HAP-1 (cell line): ENCODE measurements at regions not wholly inside any gene's neighbourhood (a gene's known extent, or its start where the extent isn't known, plus 50 kb on each side); places are given as distances from the start of the nearest gene placed in this dataset.
"Not testable (repeated sequence)": the region's sequence is repeated elsewhere in the genome, so short reads cannot be mapped to it uniquely, and the experiment has no call there.

ENCODE experiments used
- DNase-seq, 2 experiments: peaks; one replicate each; pipeline ENCODE4 v3.0.0-alpha.2; 2016 to 2020; ENCODE audit warnings: low spot score in 2 of 2
- H3K27me3 ChIP-seq: fragments of 250-450 bp; sonication (Bioruptor Pico); 2 replicates; pipeline ENCODE4 v1.5.1; 2020; ENCODE audit warnings: low read depth, mild to moderate bottlenecking, moderate library complexity
- H3K36me3 ChIP-seq: fragments of 250-450 bp; sonication (Bioruptor Pico); replicated peaks from 2 replicates; pipeline ENCODE4 v1.5.1; 2020; ENCODE audit warnings: mild to moderate bottlenecking
- H3K4me1 ChIP-seq: fragments of 250-450 bp; sonication (Bioruptor Pico); 2 replicates; pipeline ENCODE4 v1.5.1; 2020; ENCODE audit warnings: mild to moderate bottlenecking
- H3K4me3 ChIP-seq: fragments of 250-450 bp; sonication (Bioruptor Pico); 2 replicates; pipeline ENCODE4 v1.5.1; 2020; ENCODE audit warnings: mild to moderate bottlenecking, moderate library complexity
- H3K9me3 ChIP-seq: fragments of 250-450 bp; sonication (Bioruptor Pico); 2 replicates; pipeline ENCODE4 v1.5.1; 2020; ENCODE audit warnings: mild to moderate bottlenecking, moderate library complexity
- in situ Hi-C: fragments of 300-500 bp; cut with MboI; formaldehyde crosslinking; loops from 3 replicates; pipeline ENCODE4 v1.14.3; 2020; ENCODE audit warnings: low sequenced_read_pairs, inconsistent platforms, mixed read lengths

DNA sequence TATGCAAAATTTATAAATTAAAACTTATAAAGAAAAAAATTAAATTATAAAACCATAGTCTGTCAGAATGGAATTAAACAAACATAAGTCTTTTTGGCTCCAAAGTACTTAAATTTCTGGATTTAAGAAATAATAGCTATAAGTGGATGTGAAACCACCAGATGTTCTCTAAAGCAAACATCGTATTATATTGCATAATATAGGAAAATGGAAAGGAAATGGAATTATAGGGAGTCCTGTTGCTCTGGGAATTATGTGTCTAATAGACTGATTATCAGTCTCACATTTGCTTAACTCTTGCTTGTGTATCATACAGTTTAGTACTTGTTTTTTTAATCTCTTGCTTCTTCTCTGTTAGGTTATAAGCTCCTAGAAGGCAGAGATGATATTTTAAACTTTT is 819.2 kb downstream of the RAPGEF2 start:
- H3K27me3 ChIP-seq, result no peaks in the 10 kb centered on the region
- no peaks in the 10 kb centered on the region for H3K4me1 ChIP-seq
- no peak for DNase-seq
- no peaks in the 10 kb centered on the region for H3K9me3 ChIP-seq
- no peaks in the 10 kb centered on the region for H3K36me3 ChIP-seq
- in situ Hi-C loops, result no loop called here
- H3K4me3 ChIP-seq, result no peak overlapping the region

DNA sequence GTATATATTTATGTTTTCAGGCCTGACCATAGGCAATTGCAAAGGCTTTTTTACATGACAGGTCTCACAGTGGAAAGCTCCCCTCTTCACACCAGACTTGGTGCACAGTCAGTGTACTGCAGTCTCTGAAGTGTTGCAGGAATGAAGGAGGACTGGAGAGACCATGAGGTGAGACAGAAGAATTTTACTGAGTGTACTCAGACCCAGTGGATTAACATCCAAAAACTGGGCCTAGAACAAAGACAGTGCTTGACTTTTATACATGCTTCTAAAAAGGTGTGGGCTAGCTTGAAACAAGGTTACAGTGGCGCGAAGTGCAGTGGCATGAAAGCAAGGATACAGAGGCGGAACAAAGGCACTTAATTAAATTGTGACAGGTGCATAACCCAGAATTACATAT is 822.9 kb downstream of the RAPGEF2 start:
- Histone ChIP-seq H3K27me3 (no peaks in the 10 kb centered on the region), H3K4me1 (no peaks in the 10 kb centered on the region), H3K9me3 (no peaks in the 10 kb centered on the region), H3K4me3 (no peak overlapping the region), H3K36me3 (no peaks in the 10 kb centered on the region)
- in situ Hi-C loops, result no loop called here
- DNase-seq, result no peak

DNA sequence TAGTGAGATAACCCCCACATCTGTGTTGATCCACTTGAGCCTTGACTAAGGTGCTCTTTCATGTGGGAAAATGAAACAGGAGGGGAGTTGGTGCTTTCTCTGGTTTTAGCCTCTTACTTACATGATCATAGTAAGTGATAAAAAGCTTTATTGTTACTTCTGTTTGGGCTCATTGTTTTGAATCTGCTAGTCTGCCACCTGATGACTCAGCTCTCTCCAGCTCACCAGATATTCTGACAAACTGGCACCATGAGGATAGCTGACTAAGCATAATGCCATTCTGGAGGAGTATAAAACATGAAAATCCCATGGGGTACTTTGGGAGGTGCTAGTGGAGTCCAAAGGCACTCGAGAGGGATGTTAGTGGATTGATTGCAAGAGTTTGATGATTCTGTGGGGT is 824.0 kb downstream of the RAPGEF2 start:
- in situ Hi-C loops, result no loop called here
- DNase-seq, result no peak
- Histone ChIP-seq H3K27me3 (no peaks in the 10 kb centered on the region), H3K36me3 (no peaks in the 10 kb centered on the region), H3K4me1 (no peaks in the 10 kb centered on the region), H3K4me3 (no peak overlapping the region), H3K9me3 (no peaks in the 10 kb centered on the region)

DNA sequence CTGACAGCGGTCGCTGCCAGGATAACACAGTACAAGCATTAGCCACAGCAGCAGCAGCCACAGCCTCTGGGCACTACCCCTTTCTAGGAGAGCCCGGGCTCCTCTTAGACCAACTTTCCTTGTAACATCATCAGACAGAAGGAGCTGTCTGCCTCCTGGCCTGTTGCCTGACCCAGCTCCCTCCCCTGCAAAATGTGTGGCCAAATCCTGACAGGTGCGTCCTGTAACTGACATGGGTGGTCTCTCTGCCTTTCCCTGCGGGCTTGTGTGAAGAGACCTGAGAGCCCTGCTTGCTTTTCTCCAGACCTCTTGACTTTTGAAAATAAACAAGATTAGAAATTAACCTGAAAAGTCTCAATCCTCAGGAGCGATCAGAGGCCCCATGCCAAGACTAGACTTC is 824.9 kb downstream of the RAPGEF2 start:
- Histone ChIP-seq H3K9me3 (no peaks in the 10 kb centered on the region), H3K4me3 (no peak overlapping the region), H3K27me3 (no peaks in the 10 kb centered on the region), H3K4me1 (no peaks in the 10 kb centered on the region), H3K36me3 (no peaks in the 10 kb centered on the region)
- in situ Hi-C loops, result no loop called here
- no peak for DNase-seq

DNA sequence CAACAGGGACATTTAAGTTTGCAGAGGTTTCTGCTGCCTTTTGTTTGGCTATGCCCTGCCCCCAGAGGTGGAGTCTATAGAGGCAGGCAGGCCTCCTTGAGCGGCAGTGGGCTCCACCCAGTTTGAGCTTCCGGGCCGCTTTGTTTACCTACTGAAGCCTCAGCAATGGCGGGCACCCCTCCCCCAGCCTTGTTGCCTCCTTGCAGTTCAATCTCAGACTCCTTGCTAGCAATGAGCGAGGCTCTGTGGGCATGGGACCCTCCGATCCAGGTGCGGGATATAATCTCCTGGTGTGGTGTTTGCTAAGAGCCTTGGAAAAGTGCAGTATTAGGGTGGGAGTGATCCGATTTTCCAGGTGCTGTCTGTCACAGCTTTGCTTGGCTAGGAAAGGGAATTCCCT is 831.7 kb downstream of the RAPGEF2 start:
- H3K36me3 ChIP-seq, H3K4me1 ChIP-seq, DNase-seq, H3K4me3 ChIP-seq, H3K27me3 ChIP-seq, H3K9me3 ChIP-seq, in situ Hi-C loops: not testable (repeated sequence)

DNA sequence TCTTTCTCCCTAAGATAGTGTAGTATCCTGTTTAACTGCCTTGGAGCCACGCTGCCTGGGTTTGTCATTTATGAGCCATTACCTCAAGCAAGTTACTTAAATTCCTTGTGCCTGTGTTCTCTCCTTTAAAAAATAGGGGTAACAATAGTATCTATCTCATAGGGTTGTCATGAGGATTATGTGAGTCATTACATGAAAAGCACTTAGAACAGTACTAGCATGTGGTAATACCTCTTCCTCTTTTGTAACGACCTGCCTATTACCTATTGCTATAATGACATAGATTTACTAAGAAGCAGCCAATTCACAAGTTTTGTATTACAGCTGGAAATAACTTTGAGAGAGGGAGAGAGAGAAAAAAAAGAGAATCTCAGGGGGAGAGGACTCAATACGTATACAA is 834.7 kb downstream of the RAPGEF2 start:
- Histone ChIP-seq H3K9me3 (no peaks in the 10 kb centered on the region), H3K36me3 (no peaks in the 10 kb centered on the region), H3K4me1 (no peaks in the 10 kb centered on the region), H3K27me3 (no peaks in the 10 kb centered on the region), H3K4me3 (no peak overlapping the region)
- no peak for DNase-seq
- in situ Hi-C loops, result no loop called here

DNA sequence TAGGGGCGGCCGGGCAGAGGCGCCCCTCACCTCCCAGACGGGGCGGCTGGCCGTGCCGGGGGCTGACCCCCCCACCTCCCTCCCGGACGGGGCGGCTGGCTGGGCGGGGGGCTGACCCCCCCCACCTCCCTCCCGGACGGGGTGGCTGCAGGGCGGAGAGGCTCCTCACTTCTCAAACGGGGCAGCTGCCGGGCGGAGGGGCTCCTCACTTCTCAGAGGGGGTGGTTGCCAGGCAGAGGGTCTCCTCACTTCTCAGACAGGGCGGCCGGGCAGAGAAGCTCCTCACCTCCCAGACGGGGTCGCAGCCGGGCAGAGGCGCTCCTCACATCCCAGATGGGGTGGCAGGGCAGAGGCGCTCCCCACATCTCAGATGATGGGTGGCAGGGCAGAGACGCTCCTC is 836.8 kb downstream of the RAPGEF2 start:
- H3K4me3 ChIP-seq, DNase-seq, H3K9me3 ChIP-seq, H3K27me3 ChIP-seq, H3K36me3 ChIP-seq, in situ Hi-C loops, H3K4me1 ChIP-seq: not testable (repeated sequence)

DNA sequence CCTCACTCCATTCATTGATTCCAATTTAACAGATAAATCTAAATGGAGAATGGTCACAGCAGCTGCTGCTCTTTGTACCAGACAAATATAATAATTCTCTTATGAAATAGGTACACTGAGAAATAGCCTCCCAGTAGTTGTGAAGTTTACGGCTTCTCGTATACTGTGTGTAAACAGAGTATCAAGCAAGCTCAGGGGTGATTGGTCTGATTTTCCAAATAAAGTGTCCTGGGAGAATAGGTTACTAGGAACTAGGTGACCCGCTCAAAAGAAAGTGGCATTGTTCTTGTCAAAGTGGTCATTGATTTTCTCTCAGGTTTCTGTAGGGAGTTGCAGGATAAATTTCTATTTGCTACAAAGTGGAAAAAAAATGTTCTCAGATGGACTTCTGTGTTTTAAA is 838.2 kb downstream of the RAPGEF2 start:
- Histone ChIP-seq H3K4me3 (no peak overlapping the region), H3K9me3 (no peaks in the 10 kb centered on the region), H3K36me3 (no peaks in the 10 kb centered on the region), H3K27me3 (no peaks in the 10 kb centered on the region), H3K4me1 (no peaks in the 10 kb centered on the region)
- in situ Hi-C loops, result no loop called here
- DNase-seq, result no peak

DNA sequence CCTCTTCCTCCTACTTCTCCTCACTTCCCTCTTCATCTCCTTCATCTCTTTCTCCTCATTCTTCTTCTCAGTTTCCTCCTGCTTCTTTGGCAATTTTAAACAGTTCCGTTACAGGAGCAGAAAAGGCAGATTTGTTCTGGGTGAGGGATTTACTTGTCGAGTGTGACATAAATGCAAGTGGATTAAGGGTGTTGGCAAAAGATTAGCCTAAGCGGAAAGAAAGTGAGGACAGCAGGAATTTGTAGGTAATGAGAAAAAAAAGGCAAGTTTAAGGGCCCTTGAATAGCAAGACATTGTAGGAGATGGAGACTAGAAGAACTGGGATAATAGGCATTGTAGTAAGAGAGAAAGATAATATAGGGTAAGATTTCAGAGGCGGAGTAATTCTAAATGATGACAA is 841.6 kb downstream of the RAPGEF2 start:
- DNase-seq, result no peak
- in situ Hi-C loops, result no loop called here
- Histone ChIP-seq H3K4me1 (no peaks in the 10 kb centered on the region), H3K27me3 (no peaks in the 10 kb centered on the region), H3K9me3 (no peaks in the 10 kb centered on the region), H3K36me3 (no peaks in the 10 kb centered on the region), H3K4me3 (no peak overlapping the region)

DNA sequence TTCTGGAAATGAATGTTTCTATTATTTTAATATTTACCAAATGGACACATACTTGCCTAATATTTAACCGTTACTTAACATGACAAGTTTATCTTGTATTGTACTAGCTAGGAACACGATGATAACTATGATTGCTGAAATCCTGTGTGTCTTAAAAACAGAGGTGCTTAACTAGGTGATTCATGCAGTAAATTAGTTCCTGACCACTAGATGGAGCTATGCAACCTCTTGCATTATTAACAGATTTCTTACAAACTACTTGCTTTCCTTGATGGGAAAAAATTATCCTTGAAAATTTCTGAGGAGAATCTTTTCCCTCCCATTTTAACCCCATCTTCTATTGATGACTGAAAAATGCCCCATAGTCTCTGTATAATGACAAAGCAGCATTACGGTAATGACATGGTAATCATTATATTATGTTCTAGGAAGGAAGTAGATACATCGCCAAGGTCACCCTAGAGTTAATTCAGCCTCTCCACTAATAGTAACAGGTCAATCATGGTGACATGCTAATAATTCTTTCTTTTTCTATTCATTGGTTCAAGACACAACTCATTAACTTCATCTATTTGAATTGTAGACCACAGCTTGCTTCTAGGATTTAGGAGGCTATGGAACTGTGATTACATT is 844.2 kb downstream of the RAPGEF2 start:
- in situ Hi-C loops, result no loop called here
- no peak overlapping the region for H3K4me3 ChIP-seq
- H3K36me3 ChIP-seq, result no peaks in the 10 kb centered on the region
- peak in 1 of 2 experiments; percentile 50 for DNase-seq
- no peaks in the 10 kb centered on the region for H3K9me3 ChIP-seq
- H3K27me3 ChIP-seq, result no peaks in the 10 kb centered on the region
- no peaks in the 10 kb centered on the region for H3K4me1 ChIP-seq

DNA sequence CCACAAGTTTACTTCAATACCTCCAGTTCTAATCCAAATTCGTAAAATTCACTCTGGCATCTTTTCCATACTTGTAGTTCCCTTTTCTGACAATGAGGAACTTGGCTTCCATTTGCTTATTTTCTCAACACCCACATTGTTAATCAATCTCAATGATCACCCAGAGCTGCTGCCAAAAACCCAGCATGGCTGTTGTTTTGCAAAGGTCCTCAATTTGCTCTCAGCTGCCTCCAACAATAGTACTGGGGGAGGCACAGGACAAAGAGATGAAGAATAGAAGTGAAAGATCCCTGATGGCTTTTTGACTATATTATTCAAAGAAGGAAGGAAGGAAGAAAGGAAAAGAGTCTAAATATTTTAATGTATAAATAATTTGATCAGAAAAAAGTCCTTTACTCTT is 847.8 kb downstream of the RAPGEF2 start:
- DNase-seq, result no peak
- H3K36me3 ChIP-seq, result no peaks in the 10 kb centered on the region
- H3K27me3 ChIP-seq, result no peaks in the 10 kb centered on the region
- H3K9me3 ChIP-seq, result no peaks in the 10 kb centered on the region
- H3K4me1 ChIP-seq, result no peaks in the 10 kb centered on the region
- H3K4me3 ChIP-seq, result no peak overlapping the region
- in situ Hi-C loops, result no loop called here

DNA sequence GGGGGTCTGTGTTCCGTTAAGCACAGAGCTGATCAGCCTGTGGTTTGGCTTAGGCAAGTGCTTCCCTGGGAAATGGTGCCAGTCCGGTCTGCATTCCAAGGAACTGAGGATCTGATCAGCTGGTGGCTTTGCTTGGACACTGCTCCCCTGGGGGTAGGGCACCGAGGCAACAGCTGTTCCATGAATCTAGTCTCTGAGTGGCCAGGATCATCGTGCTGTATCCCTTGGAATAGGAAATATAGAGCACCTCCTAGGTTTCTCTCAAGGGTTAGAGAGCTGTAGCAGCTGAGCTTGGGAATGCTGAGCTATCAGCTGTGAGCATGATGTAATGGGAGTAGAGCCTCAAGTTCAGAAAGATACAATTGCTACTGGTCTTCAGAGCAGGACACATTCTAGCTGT is 863.9 kb downstream of the RAPGEF2 start:
- no peaks in the 10 kb centered on the region for H3K4me1 ChIP-seq
- no peaks in the 10 kb centered on the region for H3K9me3 ChIP-seq
- in situ Hi-C loops, result no loop called here
- H3K4me3 ChIP-seq, result no peak overlapping the region
- no peaks in the 10 kb centered on the region for H3K36me3 ChIP-seq
- DNase-seq, result no peak
- H3K27me3 ChIP-seq, result no peaks in the 10 kb centered on the region

DNA sequence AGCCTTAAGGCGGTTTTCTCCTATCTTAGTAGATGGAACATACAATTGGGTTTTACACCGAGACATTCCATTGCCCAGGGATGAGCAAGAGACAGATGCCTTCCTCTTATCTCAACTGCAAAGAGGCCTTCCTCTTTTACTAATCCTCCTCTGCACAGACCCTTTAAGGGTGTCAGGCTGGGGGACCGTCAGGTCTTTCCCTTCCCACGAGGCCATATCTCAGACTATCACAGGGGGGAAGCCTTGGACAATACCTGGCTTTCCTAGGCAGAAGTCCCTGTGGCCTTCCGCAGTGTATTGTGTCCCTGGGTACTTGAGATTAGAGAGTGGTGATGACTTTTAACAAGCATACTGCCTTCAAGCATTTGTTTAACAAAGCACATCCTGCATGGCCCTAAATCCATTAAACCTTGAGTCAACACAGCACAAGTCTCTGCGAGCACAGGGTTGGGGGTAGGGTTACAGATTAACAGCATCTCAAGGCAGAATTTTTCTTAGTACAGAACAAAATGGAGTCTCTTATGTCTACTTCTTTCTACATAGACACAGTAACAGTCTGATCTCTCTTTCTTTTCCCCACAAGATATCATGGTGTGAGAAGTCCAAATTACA is 874.1 kb downstream of the RAPGEF2 start:
- DNase-seq, result peak in 1 of 2 experiments; percentile 23
- H3K4me1 ChIP-seq, H3K4me3 ChIP-seq, in situ Hi-C loops, H3K9me3 ChIP-seq, H3K27me3 ChIP-seq, H3K36me3 ChIP-seq: not testable (repeated sequence)

DNA sequence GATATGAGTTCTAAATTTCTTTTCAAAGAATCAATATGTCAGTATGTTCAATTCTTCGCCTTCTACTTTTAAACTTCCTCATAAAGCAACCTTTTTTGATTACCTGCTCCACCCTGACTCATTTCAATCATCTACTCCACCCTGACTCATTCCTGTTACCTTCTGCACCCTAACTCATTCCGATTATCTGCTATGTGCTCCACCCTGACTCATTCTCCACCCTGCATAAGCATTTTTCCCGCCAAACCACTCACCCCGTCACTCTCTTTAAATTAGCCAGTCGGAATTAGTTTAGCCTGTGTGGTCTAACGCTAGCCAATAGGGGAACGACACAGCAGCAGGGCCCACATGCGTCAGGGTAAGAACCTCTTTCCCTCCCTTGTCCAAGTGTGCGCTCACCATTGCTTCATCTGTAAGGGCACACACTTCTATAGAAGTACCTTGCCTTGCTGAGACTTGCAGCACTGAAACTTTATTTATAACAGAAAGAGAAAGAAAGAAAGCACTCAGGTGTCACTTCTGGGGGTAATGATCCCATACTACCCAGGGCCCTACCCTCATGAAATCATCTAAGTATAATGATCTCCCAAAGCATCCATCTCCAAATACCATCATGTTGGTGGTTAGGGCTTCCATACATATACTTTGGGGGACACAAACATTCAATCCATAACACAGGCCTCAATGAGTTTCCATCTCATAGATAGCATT is 875.2 kb downstream of the RAPGEF2 start:
- no peak for DNase-seq
- Histone ChIP-seq H3K36me3 (no peaks in the 10 kb centered on the region), H3K4me3 (no peak overlapping the region), H3K9me3 (no peaks in the 10 kb centered on the region), H3K27me3 (no peaks in the 10 kb centered on the region), H3K4me1 (no peaks in the 10 kb centered on the region)
- in situ Hi-C loops, result no loop called here
